Stimulated activated CD4-positive, alpha-beta T cell treated with anti-CD3 and anti-CD28 coated beads, TNF-alpha, amount 100 ng/mL, for 48 hours (primary cell): ENCODE measurements at regions not wholly inside any gene's neighbourhood (a gene's known extent, or its start where the extent isn't known, plus 50 kb on each side); places are given as distances from the start of the nearest gene placed in this dataset.
"Not testable (repeated sequence)": the region's sequence is repeated elsewhere in the genome, so short reads cannot be mapped to it uniquely, and the experiment has no call there.

Experiments
- DNase-seq, 3 donors: peaks; one replicate each; pipeline ENCODE4 v3.0.0-alpha.2; 2020; ENCODE audit warnings: low read depth in 3 of 3

DNA sequence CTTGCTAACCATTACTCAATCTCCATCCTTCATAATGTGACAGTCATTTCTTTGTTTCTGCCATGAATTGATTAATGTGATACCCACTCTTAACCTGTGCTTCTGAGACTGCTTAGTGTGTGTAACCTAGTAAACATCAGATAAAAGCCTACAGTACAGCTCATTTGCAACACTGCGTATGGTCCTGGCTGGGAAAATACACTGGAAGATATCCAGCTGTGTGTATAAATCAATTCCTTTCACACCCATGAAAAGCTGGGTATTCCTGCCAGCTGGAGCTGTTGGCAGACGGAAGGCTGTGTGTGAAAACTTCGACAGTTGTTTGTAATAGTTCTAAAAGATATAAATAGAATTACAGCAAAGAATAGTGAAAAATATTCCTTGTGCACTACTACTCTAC lies 509.2 kb downstream of the FRK start:
- DNase-seq, result no peak

DNA sequence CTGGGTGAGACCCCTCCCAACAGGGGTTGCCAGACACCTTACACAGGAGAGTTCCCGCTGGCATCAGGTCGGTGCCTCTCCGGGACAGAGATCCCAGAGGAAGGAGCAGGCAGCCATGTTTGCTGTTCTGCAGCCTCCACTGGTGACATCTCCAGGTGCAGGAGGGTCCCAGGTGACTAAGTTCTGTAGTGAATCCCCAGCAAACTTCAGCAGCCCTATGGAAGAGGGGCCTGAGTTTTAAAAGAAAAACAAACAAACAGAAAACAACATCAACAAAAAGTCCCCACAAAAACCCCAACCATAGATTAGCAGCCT lies 515.1 kb downstream of the FRK start:
- no peak for DNase-seq

DNA sequence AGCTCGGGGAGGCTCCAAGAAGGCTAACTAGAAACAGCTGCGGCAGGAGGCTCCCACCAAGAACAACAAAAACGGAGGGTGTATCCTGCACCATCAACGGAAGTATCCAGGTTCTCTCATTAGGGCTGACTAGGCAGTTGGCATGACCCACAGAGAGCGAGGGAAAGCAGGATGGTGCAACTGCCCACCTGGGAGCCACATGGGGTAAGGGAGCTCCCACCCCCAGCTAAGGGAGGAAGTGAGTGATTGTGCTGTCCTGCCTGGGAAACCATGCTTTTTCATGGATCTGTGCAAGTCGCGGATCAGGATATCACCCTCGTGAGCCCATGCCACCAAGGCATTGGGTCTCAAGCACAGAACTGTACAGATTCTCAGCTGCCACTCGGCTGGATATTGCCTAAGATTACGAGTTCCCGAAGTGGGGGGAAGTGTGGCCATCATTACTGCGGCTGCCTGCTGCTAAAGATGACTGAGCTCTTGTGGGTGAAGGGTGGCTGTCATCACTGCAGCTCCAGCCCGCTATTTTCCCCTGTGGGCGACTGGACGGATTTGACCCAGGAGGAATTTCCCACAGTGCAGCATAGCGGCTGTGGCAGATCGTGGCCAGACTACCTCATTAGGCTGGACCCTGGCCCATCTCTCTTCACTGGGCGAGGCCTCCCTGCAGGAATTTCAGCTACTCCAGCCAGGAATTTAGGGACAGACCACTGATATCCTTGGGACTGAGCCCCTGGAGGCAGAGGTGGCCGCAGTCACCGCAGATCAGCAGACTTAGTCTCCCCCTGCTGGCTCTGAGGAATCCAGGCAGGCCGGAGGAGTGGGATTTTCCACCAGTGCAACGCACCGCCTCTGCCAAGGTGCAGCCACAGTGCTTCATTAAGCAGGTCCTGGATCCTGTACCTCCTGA lies 515.7 kb downstream of the FRK start:
- no peak for DNase-seq

DNA sequence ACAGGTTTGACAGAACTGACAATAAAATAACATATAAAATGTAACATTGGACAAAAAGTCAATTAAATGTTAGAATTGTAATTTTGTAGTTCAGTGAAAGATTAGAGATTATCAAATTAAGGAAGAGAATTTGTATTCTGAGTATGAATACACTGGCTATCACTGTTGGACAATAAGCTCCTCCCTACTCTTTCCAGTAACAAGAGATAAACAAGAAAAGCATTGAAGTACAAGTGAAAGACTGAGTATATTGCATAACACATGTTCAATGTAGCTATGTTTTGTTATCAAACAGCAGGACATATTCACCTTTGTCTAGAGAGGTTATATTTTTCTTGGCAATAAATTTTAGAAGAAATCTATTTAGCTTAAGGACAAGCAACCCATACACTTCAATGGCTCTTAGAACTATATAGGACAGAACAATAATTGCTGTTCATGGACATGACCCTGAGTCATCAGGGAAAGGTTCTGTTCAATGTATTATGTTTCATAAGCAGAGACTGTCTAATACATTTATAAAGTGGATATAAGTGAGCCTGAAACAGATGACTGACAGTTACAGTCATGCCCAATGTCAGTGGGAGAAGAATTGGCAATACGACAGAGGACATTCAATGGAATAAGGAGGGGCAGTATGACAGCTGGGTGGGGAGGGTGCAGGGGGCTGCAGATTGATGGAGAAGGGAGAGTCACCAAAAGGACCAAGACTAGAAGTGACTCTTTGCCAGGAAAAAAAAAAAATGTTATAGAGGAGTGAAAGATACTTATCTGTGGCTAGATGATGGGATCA lies 520.4 kb downstream of the FRK start:
- DNase-seq, result no peak

DNA sequence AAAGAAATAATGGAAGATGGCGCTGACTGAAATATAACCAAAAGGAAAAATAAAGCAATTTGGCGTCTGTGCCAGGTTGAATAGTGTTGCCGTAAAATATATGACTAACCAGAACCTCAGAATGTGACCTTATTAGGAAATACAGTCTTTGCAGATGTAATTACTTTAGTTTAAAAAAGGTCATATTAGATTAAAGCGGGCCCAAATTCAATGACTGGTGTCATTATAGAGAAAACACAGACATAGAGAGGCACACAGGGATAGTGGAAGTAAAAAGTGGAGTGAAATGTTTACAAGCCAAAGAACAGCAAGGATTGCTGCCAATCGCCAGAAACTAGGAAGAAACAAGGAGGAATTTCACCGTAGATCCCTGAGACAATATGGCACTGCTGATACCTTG lies 521.2 kb downstream of the FRK start:
- no peak for DNase-seq

DNA sequence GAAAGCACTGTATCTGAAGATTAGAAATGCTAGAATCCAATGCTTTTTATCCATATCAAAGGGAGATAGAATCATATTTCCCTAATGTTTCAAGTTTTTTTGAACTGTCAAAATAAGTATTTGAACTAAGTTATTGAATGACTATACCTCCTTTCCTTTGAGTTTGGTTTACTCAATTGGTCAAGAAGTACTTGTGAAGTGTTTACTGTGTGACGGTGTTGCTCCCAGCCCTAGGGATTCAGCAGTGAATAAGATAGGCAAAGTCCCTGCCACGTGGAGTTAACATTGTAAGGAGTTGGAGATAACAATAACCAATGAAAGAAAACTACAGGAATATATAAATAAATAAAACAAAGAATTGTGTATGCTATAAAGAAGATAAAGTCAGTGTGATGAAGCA lies 535.9 kb downstream of the FRK start:
- DNase-seq, result no peak

DNA sequence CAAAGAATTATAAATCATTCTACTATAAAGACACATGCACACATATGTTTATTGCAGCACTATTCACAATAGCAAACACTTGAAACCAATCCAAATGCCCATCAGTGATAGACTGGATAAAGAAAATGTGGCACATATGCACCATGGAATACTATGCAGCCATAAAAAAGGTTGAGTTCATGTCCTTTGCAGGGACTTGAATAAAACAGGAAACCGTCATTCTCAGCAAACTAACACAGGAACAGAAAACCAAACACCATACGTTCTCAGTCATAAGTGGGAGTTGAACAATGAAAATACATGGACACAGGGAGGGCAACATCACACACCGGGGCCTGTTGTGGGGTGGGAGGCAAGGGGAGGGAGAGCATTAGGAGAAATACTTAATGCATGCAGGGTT lies 538.9 kb downstream of the FRK start:
- not testable (repeated sequence) for DNase-seq

DNA sequence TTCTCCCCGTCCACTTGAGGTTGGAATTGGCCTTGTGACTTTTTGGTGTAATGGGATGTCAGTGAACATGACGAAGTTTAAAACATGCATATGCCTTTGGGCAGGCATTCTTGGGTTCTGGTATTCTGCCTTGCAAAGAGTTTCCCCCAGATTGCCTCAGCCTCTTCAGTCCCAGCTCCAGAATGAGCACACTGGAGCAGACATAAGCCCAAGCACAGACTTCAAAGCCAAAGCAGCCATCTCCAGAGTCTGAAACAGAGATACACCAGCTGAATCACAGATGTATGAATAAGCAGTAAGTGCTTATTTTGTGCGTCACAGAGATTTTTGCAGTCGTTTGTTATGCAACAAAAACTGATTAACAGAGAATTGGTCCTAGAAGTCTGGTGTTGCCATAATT lies 546.0 kb downstream of the FRK start:
- DNase-seq, result no peak

DNA sequence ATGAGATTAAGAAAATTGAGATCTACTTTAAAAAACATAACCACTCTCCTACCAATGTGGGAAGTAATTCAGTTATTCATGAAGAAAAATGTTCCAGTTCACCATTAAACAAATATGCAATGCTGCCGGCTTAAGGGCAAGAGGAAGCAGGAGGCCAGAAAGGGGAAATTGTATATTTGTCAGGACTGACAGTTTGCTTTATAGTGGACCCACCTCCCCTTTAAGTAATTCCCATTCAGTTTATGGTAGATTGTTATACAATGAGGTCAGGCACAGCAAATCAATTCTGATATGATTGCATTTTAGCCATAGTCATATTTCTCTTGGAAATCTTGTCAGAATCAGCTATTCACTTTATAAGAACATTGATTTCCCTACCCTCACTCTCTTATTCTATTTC lies 547.8 kb downstream of the FRK start:
- DNase-seq, result no peak

DNA sequence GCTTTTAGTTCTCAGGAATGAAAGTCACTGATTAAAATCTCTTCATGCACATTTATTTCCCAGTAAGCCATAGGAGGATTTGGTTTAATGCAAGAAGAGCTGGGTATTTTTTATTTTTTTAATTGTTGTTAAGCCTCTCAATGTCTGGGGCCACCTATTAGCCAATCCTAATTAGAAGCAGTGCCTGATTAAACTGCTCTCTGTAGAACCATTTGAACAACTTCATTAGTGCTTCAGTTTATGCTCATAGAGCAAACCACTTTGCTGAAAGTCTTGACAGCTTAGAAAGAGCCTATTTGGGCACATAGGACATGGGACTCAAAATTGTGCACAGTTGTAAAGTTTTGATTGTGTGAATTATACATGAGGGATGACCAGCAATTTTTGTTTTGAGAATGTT lies 548.9 kb downstream of the FRK start:
- DNase-seq, result no peak

DNA sequence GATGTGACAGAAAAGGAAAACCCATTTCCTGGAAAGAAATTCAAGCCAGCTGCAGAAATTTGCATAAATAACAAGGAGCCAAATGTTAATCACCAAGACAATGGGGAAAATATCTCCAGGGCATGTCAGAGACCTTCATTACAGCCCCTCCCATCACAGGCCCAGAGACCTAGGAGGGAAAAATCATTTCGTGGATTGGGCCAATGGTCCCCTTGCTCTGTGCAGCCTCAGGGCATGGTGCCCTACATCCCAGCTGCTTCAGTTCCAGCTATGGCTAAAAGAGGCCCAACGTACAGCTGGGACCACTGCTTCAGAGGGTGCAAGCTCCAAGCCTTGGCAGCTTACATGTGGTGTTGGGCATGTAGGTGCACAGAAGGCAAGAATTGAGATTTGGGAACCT lies 558.3 kb downstream of the FRK start:
- DNase-seq, result not testable (repeated sequence)

DNA sequence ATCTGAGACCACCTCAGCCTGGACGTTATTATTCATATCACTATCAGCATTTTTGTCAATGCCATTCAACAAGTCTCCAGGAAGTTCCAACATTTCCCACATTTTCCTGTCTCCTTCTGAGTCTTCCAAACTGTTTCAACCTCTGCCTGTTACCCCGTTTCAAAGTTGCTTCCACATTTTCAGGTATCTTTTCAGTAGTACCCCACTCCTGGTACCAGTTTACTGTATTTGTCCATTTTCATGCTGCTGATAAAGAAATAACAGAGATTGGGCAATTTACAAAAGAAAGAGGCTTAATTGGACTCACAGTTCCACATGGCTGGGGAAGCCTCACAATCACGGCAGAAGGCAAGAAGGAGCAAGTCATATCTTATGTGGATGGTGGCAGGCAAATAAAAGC lies 565.5 kb downstream of the FRK start:
- DNase-seq, result no peak

DNA sequence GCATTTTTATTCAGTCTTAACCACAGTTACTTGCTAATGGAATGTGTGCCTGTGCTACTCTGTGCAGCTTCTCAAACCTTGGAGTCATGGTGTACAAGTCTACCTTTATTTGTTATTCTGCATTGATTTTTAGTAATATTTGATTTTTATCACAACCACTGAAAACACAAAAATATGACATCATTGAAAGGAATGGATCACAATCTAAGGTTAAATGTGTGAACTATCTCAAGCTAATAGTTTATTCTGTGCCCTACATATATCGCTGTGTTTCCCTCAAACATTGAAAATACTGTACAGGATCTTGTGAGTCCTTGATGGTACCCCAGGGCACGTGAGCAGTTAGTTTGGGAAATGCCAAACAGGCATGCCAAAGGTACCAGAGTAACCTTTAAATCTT lies 573.4 kb downstream of the FRK start:
- DNase-seq, result no peak

DNA sequence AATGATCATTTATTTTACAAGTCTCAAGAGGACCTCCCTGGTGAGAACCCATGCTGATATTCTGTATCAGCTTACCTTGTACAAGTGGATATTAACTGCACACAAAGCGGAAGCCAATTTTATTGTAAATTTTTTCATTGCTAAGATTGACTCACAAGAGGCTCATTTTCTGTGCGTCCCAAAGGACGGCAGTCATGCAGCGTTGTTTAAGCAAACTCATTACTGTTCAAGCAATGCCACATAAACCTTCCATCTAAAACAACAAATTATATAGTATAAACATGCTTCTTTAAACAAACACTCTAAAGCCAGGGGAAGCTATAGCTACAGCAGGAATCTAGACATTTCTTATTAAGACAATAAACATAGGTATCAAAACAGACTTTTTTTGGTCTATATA lies 575.3 kb downstream of the FRK start:
- DNase-seq, result no peak

DNA sequence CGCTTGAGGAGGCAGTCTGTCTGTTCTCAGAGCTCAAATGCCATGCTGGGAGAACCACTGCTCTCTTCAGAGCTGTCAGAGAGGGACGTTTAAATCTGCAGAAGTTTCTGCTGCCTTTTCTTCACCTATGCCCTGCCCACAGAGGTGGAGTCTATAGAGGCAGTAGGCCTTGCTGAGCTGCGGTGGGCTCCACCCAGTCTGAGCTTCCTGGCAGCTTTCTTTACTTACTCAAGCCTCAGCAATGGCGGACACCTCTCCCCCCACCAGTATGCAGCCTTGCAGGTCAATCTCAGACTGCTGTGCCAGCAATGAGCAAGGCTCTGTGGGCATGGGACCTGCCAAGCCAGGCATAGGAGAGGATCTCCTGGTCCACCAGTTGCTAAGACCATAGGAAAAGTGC lies 580.1 kb downstream of the FRK start:
- DNase-seq, result not testable (repeated sequence)

DNA sequence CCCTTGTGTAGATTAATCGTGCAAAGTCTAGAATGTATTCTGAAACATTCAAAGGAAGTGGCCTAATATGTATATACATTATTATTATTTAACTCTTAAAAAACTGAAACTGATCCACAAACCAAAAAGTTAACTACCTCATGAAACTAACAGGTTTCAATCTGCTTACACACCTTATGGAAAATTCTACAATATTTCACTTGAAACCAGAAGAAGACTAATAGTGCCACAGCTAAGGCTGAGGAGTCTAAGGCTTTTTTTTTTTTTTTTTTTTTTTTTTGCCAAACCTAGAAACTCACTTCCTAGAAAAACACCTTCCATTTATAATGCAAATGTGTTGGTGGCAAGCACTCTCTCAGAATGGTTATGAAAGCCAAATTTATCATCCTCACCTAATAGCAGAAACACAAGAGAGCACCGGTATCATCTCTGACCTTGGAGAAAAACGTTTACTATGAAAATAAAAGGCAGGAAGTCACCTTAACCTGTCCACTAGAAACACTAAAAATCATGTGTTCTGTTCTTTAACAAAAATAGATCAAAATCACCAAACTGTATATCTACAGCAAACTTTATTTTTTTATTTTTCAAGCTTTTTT lies 586.1 kb downstream of the FRK start:
- no peak for DNase-seq

DNA sequence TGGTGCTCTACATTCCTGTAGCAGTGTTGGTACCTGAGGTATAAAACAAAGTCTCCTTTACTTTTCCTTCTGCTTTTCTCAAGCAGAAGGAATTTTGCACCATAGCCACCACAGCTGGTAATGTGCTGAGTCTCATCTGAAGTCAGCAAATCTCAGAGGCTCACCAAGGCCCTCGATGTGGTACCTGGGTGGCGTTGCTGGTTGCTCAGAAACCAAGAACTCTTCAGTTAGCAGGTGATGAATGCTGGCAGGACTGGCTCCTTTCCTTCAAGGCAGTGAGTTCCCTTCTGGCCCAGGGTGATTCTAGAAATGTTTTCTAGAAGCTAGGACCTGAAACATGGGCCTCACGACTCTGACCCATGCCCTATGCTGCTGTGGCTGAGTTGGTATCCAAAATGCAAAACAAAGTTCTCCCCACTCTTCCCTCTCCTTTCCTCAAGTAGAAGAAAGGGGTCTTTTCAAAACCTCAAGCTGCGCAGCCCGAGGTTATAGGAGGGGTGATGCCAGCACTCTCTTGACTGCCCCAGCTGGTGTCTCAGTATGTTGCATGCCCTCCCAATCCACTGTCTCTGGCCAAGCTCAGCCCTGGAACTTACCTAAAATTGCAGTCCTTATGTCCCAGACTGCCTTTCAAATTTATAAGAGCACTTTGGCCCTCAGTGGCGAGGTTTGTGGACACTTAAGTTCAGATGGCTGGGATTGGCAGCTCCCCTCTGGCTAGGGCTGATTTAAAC lies 592.3 kb downstream of the FRK start:
- DNase-seq, result no peak

DNA sequence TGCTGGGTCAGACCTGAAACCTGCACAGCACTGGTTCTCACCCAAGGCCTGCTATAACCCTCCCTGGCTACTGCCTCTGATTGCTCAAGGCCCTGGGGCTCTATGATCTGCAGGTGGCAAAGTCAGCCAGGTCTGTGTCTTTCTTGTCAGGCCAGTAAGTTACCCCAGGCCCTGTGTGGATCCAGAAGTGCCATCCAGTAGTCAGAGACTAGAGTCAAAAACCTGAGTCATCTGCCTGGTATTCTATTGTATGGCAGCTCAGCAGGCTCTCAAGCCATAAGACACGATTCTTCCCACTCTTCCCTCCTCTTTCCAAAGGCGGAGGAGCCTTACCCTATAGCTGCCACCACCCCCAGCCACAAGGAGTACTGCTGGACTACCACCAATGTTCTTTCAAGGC lies 593.0 kb downstream of the FRK start:
- DNase-seq, result no peak

DNA sequence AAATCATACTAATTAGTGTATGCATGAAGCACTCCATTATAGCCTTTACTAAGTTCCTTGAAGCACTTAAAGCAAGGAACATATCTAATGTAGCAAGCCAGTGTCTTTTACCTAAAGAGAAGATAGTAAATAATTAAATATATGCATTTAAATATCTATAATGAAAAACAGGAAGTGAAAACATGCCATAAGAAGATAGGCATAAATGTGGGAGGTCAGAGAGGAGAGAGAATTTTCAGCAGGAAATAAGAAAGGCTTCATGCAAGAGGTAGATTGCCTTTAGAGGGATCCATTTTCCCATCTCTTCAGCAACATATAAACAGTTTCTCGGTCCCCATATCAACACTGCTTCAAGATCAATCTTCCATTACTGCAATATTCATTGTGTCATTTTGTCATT lies 599.8 kb downstream of the FRK start:
- no peak for DNase-seq

DNA sequence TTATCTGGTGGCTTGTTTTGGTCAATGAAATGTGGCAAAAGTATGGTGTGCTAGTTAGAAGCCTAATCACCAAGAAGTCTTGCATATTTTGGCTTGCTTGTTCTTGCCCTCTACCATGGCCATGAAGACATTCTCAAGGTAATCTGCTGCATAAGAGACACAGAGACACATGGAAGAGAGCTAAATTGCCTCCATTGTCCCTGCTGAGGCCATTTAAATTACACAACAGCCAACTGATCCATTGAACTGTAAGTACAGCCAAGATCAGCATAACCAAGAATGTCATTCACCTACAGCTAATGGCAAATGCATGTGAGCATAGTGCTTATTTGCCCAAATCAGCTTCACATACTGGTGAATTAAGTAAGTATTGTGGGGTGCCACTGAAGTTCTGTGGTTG lies 603.8 kb downstream of the FRK start:
- no peak for DNase-seq

DNA sequence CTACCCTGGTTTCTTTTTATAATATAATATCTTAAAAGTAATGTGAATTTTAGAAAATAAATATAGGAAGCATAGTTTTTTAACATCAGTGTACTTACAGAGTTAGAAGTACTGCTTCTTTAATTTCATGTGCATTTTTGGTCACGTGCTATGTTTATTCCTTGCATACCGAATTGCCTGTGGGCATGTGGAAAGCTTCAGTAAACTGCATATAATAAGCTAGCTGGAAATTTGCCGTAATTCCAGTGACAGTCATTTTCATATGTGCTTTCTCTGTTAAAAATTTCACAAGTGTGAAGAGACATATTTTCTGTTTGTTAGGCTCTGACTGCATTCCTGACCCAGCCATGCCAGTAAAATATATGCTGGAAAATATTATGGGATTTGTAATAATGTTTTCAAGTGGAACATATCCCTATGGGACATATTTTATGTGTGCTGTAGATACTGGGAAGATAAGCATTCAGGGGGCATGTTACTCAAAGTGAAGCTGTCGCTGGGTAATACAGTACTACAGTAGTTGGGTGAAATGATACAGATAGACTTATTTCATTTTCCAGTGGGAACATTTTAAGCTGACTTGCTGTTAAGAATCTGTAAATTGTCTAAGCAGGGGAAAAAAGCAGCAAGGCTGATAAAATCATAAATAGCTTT lies 616.7 kb downstream of the FRK start:
- DNase-seq, result no peak

DNA sequence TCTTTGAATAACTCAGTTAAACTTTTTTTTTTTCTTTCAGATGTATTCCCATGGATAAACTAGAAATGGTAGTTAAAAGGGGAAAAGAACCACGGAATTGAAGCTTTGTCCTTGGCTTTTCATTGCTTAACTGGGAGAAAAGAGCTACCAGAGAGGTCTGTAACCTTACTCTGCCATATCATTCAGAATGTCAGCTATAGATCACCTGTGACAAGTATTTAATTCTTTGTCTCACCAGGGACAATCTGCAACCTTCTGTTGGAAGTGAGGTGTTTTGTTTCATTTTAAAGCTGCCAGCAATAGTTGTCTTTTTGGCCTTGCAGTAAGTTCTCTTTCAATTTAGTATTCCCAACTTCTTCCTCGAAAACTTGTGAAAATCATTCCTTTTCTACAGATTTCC lies 618.4 kb downstream of the FRK start:
- no peak for DNase-seq
